HepG2 (cell line): ENCODE measurements at regions not wholly inside any gene's neighbourhood (a gene's known extent, or its start where the extent isn't known, plus 50 kb on each side); places are given as distances from the start of the nearest gene placed in this dataset.

Source experiments
- CEBPB ChIP-seq: IDR thresholded peaks from 2 replicates; pipeline ENCODE4 v1.6.1; 2011; ENCODE audit warnings: low read depth, low read length, improper control_type of control experiment, borderline replicate concordance
- TF ChIP-seq, protein P1 (sequence below): sonication (generic); formaldehyde crosslinking; IDR thresholded peaks from 2 replicates; pipeline ENCODE4 v1.5.0; 2020; ENCODE audit warnings: mild to moderate bottlenecking, missing genetic modification reagents, moderate library complexity

DNA sequence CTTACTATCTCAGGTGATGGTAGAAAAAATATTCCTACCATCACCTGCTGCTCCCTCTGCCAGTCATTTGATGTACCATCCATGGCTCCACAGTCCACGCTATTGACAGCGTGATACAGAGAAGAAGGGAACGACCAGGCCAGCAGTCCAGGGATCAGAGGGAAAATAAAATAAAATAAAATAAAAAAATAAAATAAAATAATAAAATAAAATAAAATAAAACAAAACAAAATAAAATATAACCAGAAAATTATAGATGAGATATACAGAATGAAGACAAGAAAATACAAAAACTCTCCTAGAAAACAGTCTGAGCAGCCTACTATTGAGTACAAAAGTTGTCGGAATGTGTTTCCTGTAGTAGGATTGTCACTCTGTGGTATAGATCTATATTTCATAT, 619.4 kb upstream of the TMPRSS15 start:
- TF ChIP-seq, protein P1, sequence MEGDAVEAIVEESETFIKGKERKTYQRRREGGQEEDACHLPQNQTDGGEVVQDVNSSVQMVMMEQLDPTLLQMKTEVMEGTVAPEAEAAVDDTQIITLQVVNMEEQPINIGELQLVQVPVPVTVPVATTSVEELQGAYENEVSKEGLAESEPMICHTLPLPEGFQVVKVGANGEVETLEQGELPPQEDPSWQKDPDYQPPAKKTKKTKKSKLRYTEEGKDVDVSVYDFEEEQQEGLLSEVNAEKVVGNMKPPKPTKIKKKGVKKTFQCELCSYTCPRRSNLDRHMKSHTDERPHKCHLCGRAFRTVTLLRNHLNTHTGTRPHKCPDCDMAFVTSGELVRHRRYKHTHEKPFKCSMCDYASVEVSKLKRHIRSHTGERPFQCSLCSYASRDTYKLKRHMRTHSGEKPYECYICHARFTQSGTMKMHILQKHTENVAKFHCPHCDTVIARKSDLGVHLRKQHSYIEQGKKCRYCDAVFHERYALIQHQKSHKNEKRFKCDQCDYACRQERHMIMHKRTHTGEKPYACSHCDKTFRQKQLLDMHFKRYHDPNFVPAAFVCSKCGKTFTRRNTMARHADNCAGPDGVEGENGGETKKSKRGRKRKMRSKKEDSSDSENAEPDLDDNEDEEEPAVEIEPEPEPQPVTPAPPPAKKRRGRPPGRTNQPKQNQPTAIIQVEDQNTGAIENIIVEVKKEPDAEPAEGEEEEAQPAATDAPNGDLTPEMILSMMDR (CRISPR knock-in tag): no peak
- TF ChIP-seq CEBPB: no peak
